Fibroblast of pulmonary artery (primary cell): ENCODE measurements at regions not wholly inside any gene's neighbourhood (a gene's known extent, or its start where the extent isn't known, plus 50 kb on each side); places are given as distances from the start of the nearest gene placed in this dataset.

ENCODE experiments used
- DNase-seq: peaks from one replicate; pipeline ENCODE4 v3.0.0-alpha.2; 2010; ENCODE audit warnings: low read depth
- H3K4me3 ChIP-seq: replicated peaks from 2 replicates; pipeline ENCODE4 v1.5.1; 2011; ENCODE audit warnings: low read depth, mild to moderate bottlenecking, control low read depth, low read length, moderate library complexity
- TF ChIP-seq, protein P1 (sequence below): IDR thresholded peaks from 2 replicates; pipeline ENCODE4 v1.5.1; 2011; ENCODE audit warnings: mild to moderate bottlenecking, control low read depth, low read length, inconsistent platforms; ENCODE audit errors: missing control alignments

GRCh38 chr10:6815346-6815745, 235.3 kb upstream of the PRKCQ start:
- H3K4me3 ChIP-seq, result no peak overlapping the region
- DNase-seq, result no peak
- TF ChIP-seq, protein P1, sequence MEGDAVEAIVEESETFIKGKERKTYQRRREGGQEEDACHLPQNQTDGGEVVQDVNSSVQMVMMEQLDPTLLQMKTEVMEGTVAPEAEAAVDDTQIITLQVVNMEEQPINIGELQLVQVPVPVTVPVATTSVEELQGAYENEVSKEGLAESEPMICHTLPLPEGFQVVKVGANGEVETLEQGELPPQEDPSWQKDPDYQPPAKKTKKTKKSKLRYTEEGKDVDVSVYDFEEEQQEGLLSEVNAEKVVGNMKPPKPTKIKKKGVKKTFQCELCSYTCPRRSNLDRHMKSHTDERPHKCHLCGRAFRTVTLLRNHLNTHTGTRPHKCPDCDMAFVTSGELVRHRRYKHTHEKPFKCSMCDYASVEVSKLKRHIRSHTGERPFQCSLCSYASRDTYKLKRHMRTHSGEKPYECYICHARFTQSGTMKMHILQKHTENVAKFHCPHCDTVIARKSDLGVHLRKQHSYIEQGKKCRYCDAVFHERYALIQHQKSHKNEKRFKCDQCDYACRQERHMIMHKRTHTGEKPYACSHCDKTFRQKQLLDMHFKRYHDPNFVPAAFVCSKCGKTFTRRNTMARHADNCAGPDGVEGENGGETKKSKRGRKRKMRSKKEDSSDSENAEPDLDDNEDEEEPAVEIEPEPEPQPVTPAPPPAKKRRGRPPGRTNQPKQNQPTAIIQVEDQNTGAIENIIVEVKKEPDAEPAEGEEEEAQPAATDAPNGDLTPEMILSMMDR, result no peak

- DNase-seq, result no peak
- TF ChIP-seq, protein P1, result no peak
- H3K4me3 ChIP-seq, result no peak overlapping the region
Measured at GRCh38 chr10:6813856-6814255, 233.8 kb upstream of the PRKCQ start.

DNA sequence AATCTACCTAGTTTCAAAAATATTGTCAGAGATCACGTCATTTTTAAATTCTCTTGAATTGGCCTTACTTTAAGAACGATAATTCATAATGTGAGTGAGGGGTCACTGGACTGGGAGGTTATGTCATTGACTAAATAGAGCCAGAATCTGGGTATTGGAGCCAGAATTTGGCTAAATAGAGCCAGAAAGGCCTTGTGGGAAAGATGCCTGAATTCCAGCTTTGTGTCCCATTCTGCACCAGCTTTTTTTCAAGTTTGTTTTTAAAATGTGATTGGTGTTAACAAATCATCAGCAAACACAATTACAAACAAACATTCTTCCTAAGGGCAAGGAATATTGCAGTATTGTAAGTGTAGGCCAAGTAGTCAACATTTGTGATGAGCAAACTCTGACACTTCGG, 233.2 kb upstream of the PRKCQ start:
- H3K4me3 ChIP-seq, result no peak overlapping the region
- no peak for DNase-seq
- TF ChIP-seq, protein P1, result no peak

- DNase-seq, result no peak
- H3K4me3 ChIP-seq, result no peak overlapping the region
- TF ChIP-seq, protein P1, result no peak
Measured at GRCh38 chr10:6811153-6811552, 231.1 kb upstream of the PRKCQ start.

GRCh38 chr10:6803427-6803783, 223.3 kb upstream of the PRKCQ start:
- H3K4me3 ChIP-seq, result no peak overlapping the region
- no peak for DNase-seq
- TF ChIP-seq, protein P1, result no peak

DNA sequence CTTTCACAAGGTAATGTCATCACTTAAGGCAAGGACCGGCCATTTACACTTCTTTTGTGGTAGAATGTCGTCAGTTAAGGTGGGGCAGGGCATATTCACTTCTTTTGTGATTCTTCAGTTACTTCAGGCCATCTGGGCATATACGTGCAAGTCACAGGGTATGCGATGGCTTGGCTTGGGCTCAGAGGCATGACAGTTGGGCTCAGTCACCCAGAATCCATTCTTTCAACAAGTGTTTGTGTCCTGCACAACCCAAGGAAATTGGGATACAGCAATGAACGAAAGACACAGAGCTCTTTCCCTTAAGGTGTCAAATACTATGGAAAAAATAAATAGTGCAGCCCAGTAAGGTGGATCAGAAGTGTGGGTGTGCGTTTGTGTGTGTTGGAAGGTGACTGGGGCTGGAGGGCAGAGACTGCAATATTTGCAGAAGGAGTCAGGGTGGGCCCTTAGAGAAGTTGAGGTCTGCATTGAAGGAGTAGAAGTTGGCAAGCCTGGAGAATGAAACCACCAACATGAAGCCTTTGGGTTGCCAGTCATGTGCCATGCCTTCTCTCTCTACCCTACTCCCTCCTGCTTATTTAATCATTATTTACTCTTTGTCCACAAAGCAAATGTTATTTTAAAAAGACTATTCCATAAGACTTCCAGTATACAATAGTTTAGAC, 222.8 kb upstream of the PRKCQ start:
- no peak overlapping the region for H3K4me3 ChIP-seq
- TF ChIP-seq, protein P1, result no peak
- no peak for DNase-seq

GRCh38 chr10:6796231-6796630, 216.2 kb upstream of the PRKCQ start:
- no peak overlapping the region for H3K4me3 ChIP-seq
- DNase-seq, result no peak
- TF ChIP-seq, protein P1, result no peak
